Endodermal cell (in vitro differentiated cells): ENCODE measurements at regions not wholly inside any gene's neighbourhood (a gene's known extent, or its start where the extent isn't known, plus 50 kb on each side); places are given as distances from the start of the nearest gene placed in this dataset.

Experiments
- DNase-seq: peaks from one replicate; pipeline ENCODE4 v3.0.0-alpha.2; 2017
- H3K27ac ChIP-seq: 2 replicates; pipeline ENCODE4 v1.5.1; 2013; ENCODE audit warnings: mild to moderate bottlenecking, low read depth, low read length, moderate library complexity
- H3K27me3 ChIP-seq: 2 replicates; pipeline ENCODE4 v1.6.1; 2013; ENCODE audit warnings: mild to moderate bottlenecking, low read length, moderate library complexity; ENCODE audit not compliant: insufficient read depth, control insufficient read depth, poor library complexity, severe bottlenecking
- H3K36me3 ChIP-seq: 2 replicates; pipeline ENCODE4 v1.7.0; 2013; ENCODE audit warnings: mild to moderate bottlenecking, low read length, moderate library complexity; ENCODE audit not compliant: control insufficient read depth, insufficient read depth
- H3K4me1 ChIP-seq: one replicate; pipeline ENCODE4 v1.7.0; 2013; ENCODE audit warnings: low read length; ENCODE audit not compliant: control insufficient read depth, insufficient read depth
- H3K4me3 ChIP-seq: 2 replicates; pipeline ENCODE4 v1.5.1; 2013; ENCODE audit warnings: mild to moderate bottlenecking, low read length, moderate library complexity
- H3K9ac ChIP-seq: 2 replicates; pipeline ENCODE4 v1.6.1; 2013; ENCODE audit warnings: mild to moderate bottlenecking, low read length, moderate library complexity; ENCODE audit not compliant: poor library complexity, severe bottlenecking; ENCODE audit errors: extremely low read depth
- H3K9me3 ChIP-seq: 2 replicates; pipeline ENCODE4 v1.6.1; 2013; ENCODE audit warnings: mild to moderate bottlenecking, low read length, moderate library complexity; ENCODE audit not compliant: control insufficient read depth
- H3K27ac Mint-ChIP-seq: 2 replicates; pipeline ENCODE4 v1.8.0; 2020; ENCODE audit warnings: mixed read lengths
- H3K27me3 Mint-ChIP-seq: 2 replicates; pipeline ENCODE4 v1.8.0; 2021; ENCODE audit warnings: mild to moderate bottlenecking, mixed read lengths; ENCODE audit not compliant: insufficient read depth
- H3K36me3 Mint-ChIP-seq: 2 replicates; pipeline ENCODE4 v1.8.0; 2020; ENCODE audit warnings: low read depth, mixed read lengths
- H3K4me1 Mint-ChIP-seq: 2 replicates; pipeline ENCODE4 v1.8.0; 2020; ENCODE audit warnings: mixed read lengths
- H3K4me3 Mint-ChIP-seq: 2 replicates; pipeline ENCODE4 v1.8.0; 2020; ENCODE audit warnings: mild to moderate bottlenecking, moderate library complexity, mixed read lengths
- H3K9me3 Mint-ChIP-seq: 2 replicates; pipeline ENCODE4 v1.8.0; 2020; ENCODE audit warnings: mild to moderate bottlenecking, mixed read lengths
- CTCF ChIP-seq: fragments of 200-600 bp; sonication (generic); conservative IDR thresholded peaks from 2 replicates; pipeline ENCODE4 v1.5.0; 2021; ENCODE audit warnings: antibody characterized with exemption, mild to moderate bottlenecking
- WGBS, 2 experiments: methylation state at CpG; one replicate each; pipeline versions ENCODE4 v1.1.5 to v1.1.7; 2013; ENCODE audit warnings: missing lambda C conversion rate in 2 of 2, mixed read lengths in 1 of 2; ENCODE audit not compliant: insufficient coverage in 1 of 2, insufficient read length in 1 of 2; 5-methylcytosine and 5-hydroxymethylcytosine counted together

DNA sequence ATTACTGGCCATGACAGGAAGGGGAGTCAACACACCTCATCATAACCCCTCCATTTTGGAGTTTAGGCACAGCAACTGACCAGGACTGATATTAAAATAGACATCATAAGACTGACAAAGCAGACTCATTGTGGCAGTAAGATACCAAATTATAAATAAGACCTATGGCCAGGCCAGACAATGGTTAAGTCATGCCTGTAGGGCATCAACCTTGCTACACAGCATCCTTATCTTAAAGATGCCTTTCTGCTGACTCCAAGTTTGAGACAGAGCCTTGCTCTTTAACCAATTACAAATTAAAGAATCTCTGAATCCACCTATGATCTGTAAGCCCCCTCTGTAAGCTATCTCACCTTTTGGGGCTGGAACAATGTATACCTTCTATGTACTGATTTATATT lies 65.5 kb downstream of the VCX2 start:
- H3K27me3 ChIP-seq = no peaks in the 10 kb centered on the region
- no peak overlapping the region for H3K4me3 Mint-ChIP-seq
- no peak overlapping the region for H3K27ac Mint-ChIP-seq

GRCh38 chrX:8103655-8104054 lies 67.4 kb downstream of the VCX2 start:
- no peaks in the 10 kb centered on the region for H3K36me3 ChIP-seq
- H3K9ac ChIP-seq = no peak overlapping the region
- no peaks in the 10 kb centered on the region for H3K9me3 ChIP-seq
- Mint-ChIP-seq H3K27me3 (no peaks in the 10 kb centered on the region), H3K4me1 (no peaks in the 10 kb centered on the region), H3K36me3 (no peaks in the 10 kb centered on the region), H3K9me3 (peaks cover 6% of the 10 kb centered on the region), H3K4me3 (no peak overlapping the region), H3K27ac (no peak overlapping the region)
- H3K4me3 ChIP-seq = no peak overlapping the region
- TF ChIP-seq CTCF = no peak
- DNase-seq = no peak
- no peaks in the 10 kb centered on the region for H3K4me1 ChIP-seq
- H3K27me3 ChIP-seq = no peaks in the 10 kb centered on the region
- no peak overlapping the region for H3K27ac ChIP-seq
- 94% methylated on average over 6 of the region's 6 CpGs; no CpG with 5 or more reads in 1 of the 2 experiments for WGBS, 2 experiments

More for the DNA sequence above, 65.5 kb downstream of the VCX2 start:
- no peak overlapping the region for H3K27ac ChIP-seq
- Mint-ChIP-seq H3K36me3 (no peaks in the 10 kb centered on the region), H3K27me3 (no peaks in the 10 kb centered on the region), H3K4me1 (no peaks in the 10 kb centered on the region), H3K9me3 (peaks cover 10% of the 10 kb centered on the region)
- DNase-seq = no peak
- H3K4me1 ChIP-seq = no peaks in the 10 kb centered on the region
- TF ChIP-seq CTCF = no peak
- no peaks in the 10 kb centered on the region for H3K36me3 ChIP-seq
- H3K9ac ChIP-seq = no peak overlapping the region
- H3K9me3 ChIP-seq = no peaks in the 10 kb centered on the region
- no peak overlapping the region for H3K4me3 ChIP-seq

- no peak overlapping the region for H3K27ac Mint-ChIP-seq
- Histone ChIP-seq H3K4me1 (no peaks in the 10 kb centered on the region), H3K36me3 (no peaks in the 10 kb centered on the region), H3K9ac (no peak overlapping the region), H3K27ac (no peak overlapping the region), H3K27me3 (no peaks in the 10 kb centered on the region), H3K9me3 (no peaks in the 10 kb centered on the region), H3K4me3 (no peak overlapping the region)
- H3K27me3 Mint-ChIP-seq = no peaks in the 10 kb centered on the region
- no peak for DNase-seq
- no peaks in the 10 kb centered on the region for H3K36me3 Mint-ChIP-seq
- peaks cover 11% of the 10 kb centered on the region for H3K4me1 Mint-ChIP-seq
- TF ChIP-seq CTCF = no peak
- H3K4me3 Mint-ChIP-seq = no peak overlapping the region
- no peaks in the 10 kb centered on the region for H3K9me3 Mint-ChIP-seq
- 87% methylated on average over 3 of the region's 6 CpGs; no CpG with 5 or more reads in 1 of the 2 experiments for WGBS, 2 experiments
Measured at GRCh38 chrX:8091510-8091909, 79.6 kb downstream of the VCX2 start.
